ENCODE measurements at regions not wholly inside any gene's neighbourhood (a gene's known extent, or its start where the extent isn't known, plus 50 kb on each side); places are given as distances from the start of the nearest gene placed in this dataset.

DNA sequence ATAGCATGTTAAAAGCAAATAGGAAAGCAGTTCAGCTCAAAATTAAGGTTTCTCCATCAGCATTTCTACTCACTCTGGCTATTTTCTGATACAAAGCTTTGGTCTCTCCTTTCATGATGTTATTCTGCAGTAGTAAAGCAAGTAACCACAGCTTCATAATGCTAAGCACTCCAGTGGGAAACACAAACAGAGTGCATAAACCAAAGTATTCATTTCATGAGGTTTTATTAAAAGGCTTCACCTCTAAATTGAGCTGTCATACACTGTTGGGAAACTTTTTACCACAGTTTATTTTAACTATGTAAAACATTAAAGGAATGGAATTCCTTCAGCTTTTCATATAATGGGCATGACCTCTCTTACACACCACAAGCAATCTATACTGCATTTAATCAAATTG lies 157.9 kb upstream of the LMO3 start:
- no peak for TF ChIP-seq SOX15 (CRISPR knock-in tag; IDR thresholded peaks at IDR 0.05)
- TF ChIP-seq, protein P1, sequence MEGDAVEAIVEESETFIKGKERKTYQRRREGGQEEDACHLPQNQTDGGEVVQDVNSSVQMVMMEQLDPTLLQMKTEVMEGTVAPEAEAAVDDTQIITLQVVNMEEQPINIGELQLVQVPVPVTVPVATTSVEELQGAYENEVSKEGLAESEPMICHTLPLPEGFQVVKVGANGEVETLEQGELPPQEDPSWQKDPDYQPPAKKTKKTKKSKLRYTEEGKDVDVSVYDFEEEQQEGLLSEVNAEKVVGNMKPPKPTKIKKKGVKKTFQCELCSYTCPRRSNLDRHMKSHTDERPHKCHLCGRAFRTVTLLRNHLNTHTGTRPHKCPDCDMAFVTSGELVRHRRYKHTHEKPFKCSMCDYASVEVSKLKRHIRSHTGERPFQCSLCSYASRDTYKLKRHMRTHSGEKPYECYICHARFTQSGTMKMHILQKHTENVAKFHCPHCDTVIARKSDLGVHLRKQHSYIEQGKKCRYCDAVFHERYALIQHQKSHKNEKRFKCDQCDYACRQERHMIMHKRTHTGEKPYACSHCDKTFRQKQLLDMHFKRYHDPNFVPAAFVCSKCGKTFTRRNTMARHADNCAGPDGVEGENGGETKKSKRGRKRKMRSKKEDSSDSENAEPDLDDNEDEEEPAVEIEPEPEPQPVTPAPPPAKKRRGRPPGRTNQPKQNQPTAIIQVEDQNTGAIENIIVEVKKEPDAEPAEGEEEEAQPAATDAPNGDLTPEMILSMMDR (IDR thresholded peaks at IDR 0.05): no peak
- TF ChIP-seq, protein P2, sequence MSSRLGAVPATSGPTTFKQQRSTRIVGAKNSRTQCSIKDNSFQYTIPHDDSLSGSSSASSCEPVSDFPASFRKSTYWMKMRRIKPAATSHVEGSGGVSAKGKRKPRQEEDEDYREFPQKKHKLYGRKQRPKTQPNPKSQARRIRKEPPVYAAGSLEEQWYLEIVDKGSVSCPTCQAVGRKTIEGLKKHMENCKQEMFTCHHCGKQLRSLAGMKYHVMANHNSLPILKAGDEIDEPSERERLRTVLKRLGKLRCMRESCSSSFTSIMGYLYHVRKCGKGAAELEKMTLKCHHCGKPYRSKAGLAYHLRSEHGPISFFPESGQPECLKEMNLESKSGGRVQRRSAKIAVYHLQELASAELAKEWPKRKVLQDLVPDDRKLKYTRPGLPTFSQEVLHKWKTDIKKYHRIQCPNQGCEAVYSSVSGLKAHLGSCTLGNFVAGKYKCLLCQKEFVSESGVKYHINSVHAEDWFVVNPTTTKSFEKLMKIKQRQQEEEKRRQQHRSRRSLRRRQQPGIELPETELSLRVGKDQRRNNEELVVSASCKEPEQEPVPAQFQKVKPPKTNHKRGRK (CRISPR knock-in tag; IDR thresholded peaks at IDR 0.05; ENCODE audit: borderline replicate concordance): no peak
